ENCODE measurements at regions not wholly inside any gene's neighbourhood (a gene's known extent, or its start where the extent isn't known, plus 50 kb on each side); places are given as distances from the start of the nearest gene placed in this dataset.

GRCh38 chr4:101419336-101420135, 72.2 kb upstream of the PPP3CA start:
- Histone ChIP-seq H3K4ac (ENCODE audit: low read depth, low read length) (no peak overlapping the region), H3K18ac (ENCODE audit: low read length) (no peak overlapping the region), H3K23ac (ENCODE audit: low read length) (no peak overlapping the region), H3K4me1 (ENCODE audit: control insufficient read depth in 1 of 2, insufficient read depth in 2 of 2, low read length in 2 of 2) (no peaks in the 10 kb centered on the region), H2AK5ac (ENCODE audit: low read length) (no peak overlapping the region), H3K9ac (ENCODE audit: low read length) (no peak overlapping the region), H4K12ac (ENCODE audit: low read depth, low read length) (no peak overlapping the region), H3K4me3 (ENCODE audit: low read depth, low read length) (no peak overlapping the region), H3K9me3 (ENCODE audit: insufficient read depth, low read depth, low read length) (peaks cover 3% of the 10 kb centered on the region), H3K14ac (ENCODE audit: low read length) (no peak overlapping the region), H3K27ac (ENCODE audit: low read depth, low read length) (peak overlapping the region; percentile 14), H2BK12ac (ENCODE audit: low read length) (no peak overlapping the region), H3K79me2 (ENCODE audit: control insufficient read depth, insufficient read depth, low read length, poor library complexity) (no peaks in the 10 kb centered on the region), H3K36me3 (ENCODE audit: control insufficient read depth in 1 of 2, insufficient read depth in 2 of 2, low read length in 2 of 2) (no peaks in the 10 kb centered on the region), H2BK5ac (ENCODE audit: low read depth, low read length, poor library complexity) (no peak overlapping the region), H3K27me3 (ENCODE audit: insufficient read depth, low read length) (no peaks in the 10 kb centered on the region), H4K91ac (ENCODE audit: low read depth, low read length) (no peak overlapping the region), H2BK120ac (ENCODE audit: insufficient read depth, low read length, poor library complexity) (no peak overlapping the region), H3K79me1 (ENCODE audit: low read length) (peaks cover 2% of the 10 kb centered on the region), H3K4me2 (ENCODE audit: low read length) (no peak overlapping the region), H2AFZ (ENCODE audit: insufficient read depth, low read length, poor library complexity) (no peak overlapping the region), H4K8ac (ENCODE audit: low read depth, low read length) (no peak overlapping the region)
- DNase-seq = no peak
- no CpG with 5 or more reads among the region's 5 CpGs for WGBS (ENCODE audit: extremely low coverage, insufficient coverage, insufficient read length)

- H2BK5ac ChIP-seq (ENCODE audit: low read depth, low read length, poor library complexity) = no peak overlapping the region
- DNase-seq = no peak
- H3K4ac ChIP-seq (ENCODE audit: low read depth, low read length) = no peak overlapping the region
These were observed 71.1 kb upstream of the PPP3CA start for GRCh38 chr4:101418466-101418865.

GRCh38 chr4:101418055-101418454, 70.7 kb upstream of the PPP3CA start:
- no peak overlapping the region for H4K12ac ChIP-seq (ENCODE audit: low read depth, low read length)
- H2BK120ac ChIP-seq (ENCODE audit: insufficient read depth, low read length, poor library complexity) = no peak overlapping the region
- no peak overlapping the region for H4K8ac ChIP-seq (ENCODE audit: low read depth, low read length)
- no peak overlapping the region for H4K91ac ChIP-seq (ENCODE audit: low read depth, low read length)
- H3K79me2 ChIP-seq (ENCODE audit: control insufficient read depth, insufficient read depth, low read length, poor library complexity) = no peaks in the 10 kb centered on the region
- no peak overlapping the region for H3K27ac ChIP-seq (ENCODE audit: low read depth, low read length)
- WGBS (ENCODE audit: extremely low coverage, insufficient coverage, insufficient read length) = no CpG with 5 or more reads among the region's 2 CpGs
- peaks cover 3% of the 10 kb centered on the region for H3K9me3 ChIP-seq (ENCODE audit: insufficient read depth, low read depth, low read length)
- no peak overlapping the region for H3K9ac ChIP-seq (ENCODE audit: low read length)
- H3K4me1 ChIP-seq (ENCODE audit: control insufficient read depth in 1 of 2, insufficient read depth in 2 of 2, low read length in 2 of 2) = no peaks in the 10 kb centered on the region
- no peaks in the 10 kb centered on the region for H3K36me3 ChIP-seq (ENCODE audit: control insufficient read depth in 1 of 2, insufficient read depth in 2 of 2, low read length in 2 of 2)
- H2BK5ac ChIP-seq (ENCODE audit: low read depth, low read length, poor library complexity) = no peak overlapping the region
- no peak overlapping the region for H2AFZ ChIP-seq (ENCODE audit: insufficient read depth, low read length, poor library complexity)
- H3K14ac ChIP-seq (ENCODE audit: low read length) = no peak overlapping the region
- no peaks in the 10 kb centered on the region for H3K27me3 ChIP-seq (ENCODE audit: insufficient read depth, low read length)
- peaks cover 2% of the 10 kb centered on the region for H3K79me1 ChIP-seq (ENCODE audit: low read length)
- no peak overlapping the region for H3K4ac ChIP-seq (ENCODE audit: low read depth, low read length)
- H2BK12ac ChIP-seq (ENCODE audit: low read length) = no peak overlapping the region
- no peak for DNase-seq
- no peak overlapping the region for H3K18ac ChIP-seq (ENCODE audit: low read length)
- H2AK5ac ChIP-seq (ENCODE audit: low read length) = no peak overlapping the region
- no peak overlapping the region for H3K4me2 ChIP-seq (ENCODE audit: low read length)
- no peak overlapping the region for H3K4me3 ChIP-seq (ENCODE audit: low read depth, low read length)
- H3K23ac ChIP-seq (ENCODE audit: low read length) = no peak overlapping the region

More at GRCh38 chr4:101418466-101418865, 71.1 kb upstream of the PPP3CA start:
- Histone ChIP-seq H4K91ac (ENCODE audit: low read depth, low read length) (no peak overlapping the region), H3K79me1 (ENCODE audit: low read length) (peaks cover 2% of the 10 kb centered on the region), H3K79me2 (ENCODE audit: control insufficient read depth, insufficient read depth, low read length, poor library complexity) (no peaks in the 10 kb centered on the region), H2AFZ (ENCODE audit: insufficient read depth, low read length, poor library complexity) (no peak overlapping the region), H3K14ac (ENCODE audit: low read length) (no peak overlapping the region), H3K27me3 (ENCODE audit: insufficient read depth, low read length) (no peaks in the 10 kb centered on the region), H4K12ac (ENCODE audit: low read depth, low read length) (no peak overlapping the region), H3K23ac (ENCODE audit: low read length) (no peak overlapping the region), H3K9ac (ENCODE audit: low read length) (no peak overlapping the region), H3K4me2 (ENCODE audit: low read length) (no peak overlapping the region), H2BK12ac (ENCODE audit: low read length) (no peak overlapping the region), H2BK120ac (ENCODE audit: insufficient read depth, low read length, poor library complexity) (no peak overlapping the region), H3K27ac (ENCODE audit: low read depth, low read length) (no peak overlapping the region), H3K4me1 (ENCODE audit: control insufficient read depth in 1 of 2, insufficient read depth in 2 of 2, low read length in 2 of 2) (no peaks in the 10 kb centered on the region), H4K8ac (ENCODE audit: low read depth, low read length) (no peak overlapping the region), H3K36me3 (ENCODE audit: control insufficient read depth in 1 of 2, insufficient read depth in 2 of 2, low read length in 2 of 2) (no peaks in the 10 kb centered on the region), H3K4me3 (ENCODE audit: low read depth, low read length) (no peak overlapping the region), H2AK5ac (ENCODE audit: low read length) (no peak overlapping the region), H3K18ac (ENCODE audit: low read length) (no peak overlapping the region), H3K9me3 (ENCODE audit: insufficient read depth, low read depth, low read length) (peaks cover 3% of the 10 kb centered on the region)
- WGBS (ENCODE audit: extremely low coverage, insufficient coverage, insufficient read length) = no CpG with 5 or more reads among the region's 2 CpGs

- H3K9ac ChIP-seq (ENCODE audit: low read length) = no peak overlapping the region
- H3K27ac ChIP-seq (ENCODE audit: low read depth, low read length) = no peak overlapping the region
- H4K91ac ChIP-seq (ENCODE audit: low read depth, low read length) = no peak overlapping the region
- no peak overlapping the region for H2BK5ac ChIP-seq (ENCODE audit: low read depth, low read length, poor library complexity)
- H3K36me3 ChIP-seq (ENCODE audit: control insufficient read depth in 1 of 2, insufficient read depth in 2 of 2, low read length in 2 of 2) = no peaks in the 10 kb centered on the region
- H3K4me1 ChIP-seq (ENCODE audit: control insufficient read depth in 1 of 2, insufficient read depth in 2 of 2, low read length in 2 of 2) = no peaks in the 10 kb centered on the region
- no peak overlapping the region for H2BK120ac ChIP-seq (ENCODE audit: insufficient read depth, low read length, poor library complexity)
- no peak overlapping the region for H3K18ac ChIP-seq (ENCODE audit: low read length)
- H2BK12ac ChIP-seq (ENCODE audit: low read length) = no peak overlapping the region
- no CpG with 5 or more reads among the region's 6 CpGs for WGBS (ENCODE audit: extremely low coverage, insufficient coverage, insufficient read length)
- H3K4me2 ChIP-seq (ENCODE audit: low read length) = no peak overlapping the region
- H3K14ac ChIP-seq (ENCODE audit: low read length) = no peak overlapping the region
- H3K4me3 ChIP-seq (ENCODE audit: low read depth, low read length) = no peak overlapping the region
- H3K23ac ChIP-seq (ENCODE audit: low read length) = no peak overlapping the region
- H3K79me2 ChIP-seq (ENCODE audit: control insufficient read depth, insufficient read depth, low read length, poor library complexity) = no peaks in the 10 kb centered on the region
- peaks cover 3% of the 10 kb centered on the region for H3K9me3 ChIP-seq (ENCODE audit: insufficient read depth, low read depth, low read length)
- no peak overlapping the region for H4K12ac ChIP-seq (ENCODE audit: low read depth, low read length)
- no peak overlapping the region for H3K4ac ChIP-seq (ENCODE audit: low read depth, low read length)
- H3K79me1 ChIP-seq (ENCODE audit: low read length) = peaks cover 2% of the 10 kb centered on the region
- no peaks in the 10 kb centered on the region for H3K27me3 ChIP-seq (ENCODE audit: insufficient read depth, low read length)
- no peak overlapping the region for H2AK5ac ChIP-seq (ENCODE audit: low read length)
- no peak overlapping the region for H2AFZ ChIP-seq (ENCODE audit: insufficient read depth, low read length, poor library complexity)
- H4K8ac ChIP-seq (ENCODE audit: low read depth, low read length) = no peak overlapping the region
- DNase-seq = no peak
These were observed 69.7 kb upstream of the PPP3CA start for GRCh38 chr4:101417046-101417445.
